HepG2 (cell line): ENCODE measurements at regions not wholly inside any gene's neighbourhood (a gene's known extent, or its start where the extent isn't known, plus 50 kb on each side); places are given as distances from the start of the nearest gene placed in this dataset.

Experiments
- MTF1 ChIP-seq: sonication (generic); formaldehyde crosslinking; IDR thresholded peaks from 2 replicates; pipeline ENCODE4 v1.5.0; 2020; ENCODE audit warnings: missing genetic modification reagents
- POLR2A ChIP-seq, 2 experiments: IDR thresholded peaks; 2 replicates each; pipeline ENCODE4 v1.6.1; 2011; ENCODE audit warnings: low read depth in 2 of 2, low read length in 2 of 2, mild to moderate bottlenecking in 1 of 2, moderate library complexity in 1 of 2; ENCODE audit not compliant: insufficient read depth in 1 of 2
- TF ChIP-seq, protein P1 (sequence below): sonication (generic); formaldehyde crosslinking; IDR thresholded peaks from 2 replicates; pipeline ENCODE4 v1.5.0; 2020; ENCODE audit warnings: mild to moderate bottlenecking, missing genetic modification reagents, moderate library complexity

DNA sequence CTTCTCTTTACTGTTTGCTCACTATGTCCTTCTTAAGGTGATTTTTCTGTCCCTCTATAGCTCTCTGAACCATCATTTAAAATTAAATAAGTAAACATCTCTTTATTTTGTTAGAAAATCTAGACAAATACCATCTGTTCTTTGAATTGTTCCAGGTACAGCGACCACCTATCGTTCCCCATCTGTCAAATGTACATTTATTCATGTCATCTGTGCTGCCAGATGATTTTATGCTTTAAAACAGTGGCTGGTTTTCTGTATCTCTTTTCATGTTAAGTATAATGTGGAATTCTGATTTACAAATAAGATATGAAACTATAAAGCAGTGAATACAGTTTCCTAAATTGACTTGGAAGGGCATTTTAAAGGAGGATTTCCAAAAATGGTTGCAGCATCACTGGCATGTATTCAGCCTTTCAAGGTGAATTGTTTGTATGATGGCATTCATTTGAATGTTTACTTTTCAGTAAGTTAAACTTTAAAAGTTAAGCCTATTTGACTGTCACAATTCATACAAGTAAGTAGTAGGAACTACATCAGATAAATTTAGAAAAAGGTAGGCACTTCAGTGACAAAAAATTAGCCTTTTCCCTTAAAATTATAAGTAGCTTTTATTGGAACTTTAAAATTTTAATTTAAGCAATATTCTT is 92.6 kb upstream of the CLVS2 start:
- TF ChIP-seq POLR2A (IDR thresholded peaks at IDR 0.05; ENCODE audit: insufficient read depth in 1 of 2, low read depth in 2 of 2, low read length in 2 of 2) (no peak), MTF1 (CRISPR knock-in tag) (no peak)
- TF ChIP-seq, protein P1, sequence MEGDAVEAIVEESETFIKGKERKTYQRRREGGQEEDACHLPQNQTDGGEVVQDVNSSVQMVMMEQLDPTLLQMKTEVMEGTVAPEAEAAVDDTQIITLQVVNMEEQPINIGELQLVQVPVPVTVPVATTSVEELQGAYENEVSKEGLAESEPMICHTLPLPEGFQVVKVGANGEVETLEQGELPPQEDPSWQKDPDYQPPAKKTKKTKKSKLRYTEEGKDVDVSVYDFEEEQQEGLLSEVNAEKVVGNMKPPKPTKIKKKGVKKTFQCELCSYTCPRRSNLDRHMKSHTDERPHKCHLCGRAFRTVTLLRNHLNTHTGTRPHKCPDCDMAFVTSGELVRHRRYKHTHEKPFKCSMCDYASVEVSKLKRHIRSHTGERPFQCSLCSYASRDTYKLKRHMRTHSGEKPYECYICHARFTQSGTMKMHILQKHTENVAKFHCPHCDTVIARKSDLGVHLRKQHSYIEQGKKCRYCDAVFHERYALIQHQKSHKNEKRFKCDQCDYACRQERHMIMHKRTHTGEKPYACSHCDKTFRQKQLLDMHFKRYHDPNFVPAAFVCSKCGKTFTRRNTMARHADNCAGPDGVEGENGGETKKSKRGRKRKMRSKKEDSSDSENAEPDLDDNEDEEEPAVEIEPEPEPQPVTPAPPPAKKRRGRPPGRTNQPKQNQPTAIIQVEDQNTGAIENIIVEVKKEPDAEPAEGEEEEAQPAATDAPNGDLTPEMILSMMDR (CRISPR knock-in tag) = no peak
